ENCODE measurements at regions not wholly inside any gene's neighbourhood (a gene's known extent, or its start where the extent isn't known, plus 50 kb on each side); places are given as distances from the start of the nearest gene placed in this dataset.

GRCh38 chr11:19652623-19653375 lies 59.8 kb upstream of the NAV2 start:
- TF ChIP-seq, protein P1, sequence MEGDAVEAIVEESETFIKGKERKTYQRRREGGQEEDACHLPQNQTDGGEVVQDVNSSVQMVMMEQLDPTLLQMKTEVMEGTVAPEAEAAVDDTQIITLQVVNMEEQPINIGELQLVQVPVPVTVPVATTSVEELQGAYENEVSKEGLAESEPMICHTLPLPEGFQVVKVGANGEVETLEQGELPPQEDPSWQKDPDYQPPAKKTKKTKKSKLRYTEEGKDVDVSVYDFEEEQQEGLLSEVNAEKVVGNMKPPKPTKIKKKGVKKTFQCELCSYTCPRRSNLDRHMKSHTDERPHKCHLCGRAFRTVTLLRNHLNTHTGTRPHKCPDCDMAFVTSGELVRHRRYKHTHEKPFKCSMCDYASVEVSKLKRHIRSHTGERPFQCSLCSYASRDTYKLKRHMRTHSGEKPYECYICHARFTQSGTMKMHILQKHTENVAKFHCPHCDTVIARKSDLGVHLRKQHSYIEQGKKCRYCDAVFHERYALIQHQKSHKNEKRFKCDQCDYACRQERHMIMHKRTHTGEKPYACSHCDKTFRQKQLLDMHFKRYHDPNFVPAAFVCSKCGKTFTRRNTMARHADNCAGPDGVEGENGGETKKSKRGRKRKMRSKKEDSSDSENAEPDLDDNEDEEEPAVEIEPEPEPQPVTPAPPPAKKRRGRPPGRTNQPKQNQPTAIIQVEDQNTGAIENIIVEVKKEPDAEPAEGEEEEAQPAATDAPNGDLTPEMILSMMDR (conservative IDR thresholded peaks at IDR 0.05 in 1 of 2, IDR thresholded peaks at IDR 0.05 in 1 of 2; ENCODE audit: extremely low read depth in 1 of 2, insufficient read depth in 1 of 2, low read depth in 1 of 2, low read length in 2 of 2), result no peak
- TF ChIP-seq EZH2 (IDR thresholded peaks at IDR 0.05; ENCODE audit: borderline replicate concordance, low read length), result no peak
